IMR-90 (cell line): ENCODE measurements at regions not wholly inside any gene's neighbourhood (a gene's known extent, or its start where the extent isn't known, plus 50 kb on each side); places are given as distances from the start of the nearest gene placed in this dataset.

Experiments
- ATAC-seq: fragments of 200-7000 bp; cut with Tn5 transposase; 2 replicates; pipeline ENCODE4 v1.9.1; 2020; ENCODE audit warnings: low read depth, mild to moderate bottlenecking, moderate library complexity
- BruUV-seq: library from RNA; stranded (reverse); fragments of 400-500 nt; replicated peaks from 2 replicates; lab custom pipeline; 2021; lab: Mats Ljungman, UMichigan
- CTCF ChIA-PET: fragments of 300-600 bp; formaldehyde crosslinking; extraction: SDS; loops from one replicate; lab custom pipeline; 2021; ENCODE audit warnings: antibody characterized with exemption; lab: Yijun Ruan, JAX
- POLR2A ChIA-PET: fragments of 300-600 bp; sonication (Branson Sonifier 250); formaldehyde crosslinking; loops from one replicate; lab custom pipeline; 2022; ENCODE audit warnings: antibody characterized with exemption; ENCODE audit not compliant: unreplicated experiment; lab: Charles Lee
- DNase-seq: peaks from one replicate; pipeline ENCODE4 v3.0.0; 2013
- H2AFZ ChIP-seq: replicated peaks from 2 replicates; pipeline ENCODE3; 2013; ENCODE audit warnings: low read length, mild to moderate bottlenecking; ENCODE audit not compliant: poor library complexity
- H2AK5ac ChIP-seq: 2 replicates; pipeline ENCODE4 v1.6.1; 2013; ENCODE audit warnings: low read depth, low read length, inconsistent platforms
- H2AK9ac ChIP-seq: replicated peaks from 2 replicates; pipeline ENCODE3; 2013; ENCODE audit warnings: mild to moderate bottlenecking, low read depth, low read length, moderate library complexity; ENCODE audit not compliant: poor library complexity
- H2BK120ac ChIP-seq: 2 replicates; pipeline ENCODE4 v1.6.1; 2013; ENCODE audit warnings: low read depth, low read length, inconsistent platforms
- H2BK15ac ChIP-seq: 3 replicates; pipeline ENCODE4 v1.6.1; 2013; ENCODE audit warnings: low read depth, low read length, inconsistent platforms
- H2BK20ac ChIP-seq: 2 replicates; pipeline ENCODE4 v1.6.1; 2013; ENCODE audit warnings: low read depth, mild to moderate bottlenecking, inconsistent platforms, low read length, moderate library complexity
- H2BK5ac ChIP-seq: 2 replicates; pipeline ENCODE4 v1.6.1; 2013; ENCODE audit warnings: mild to moderate bottlenecking, low read depth, low read length, inconsistent platforms; ENCODE audit not compliant: poor library complexity, severe bottlenecking
- H3K14ac ChIP-seq: replicated peaks from 2 replicates; pipeline ENCODE4 v1.6.1; 2013; ENCODE audit warnings: low read depth, low read length, inconsistent platforms
- H3K18ac ChIP-seq: 2 replicates; pipeline ENCODE4 v1.6.1; 2013; ENCODE audit warnings: low read depth, low read length, control low read depth
- H3K23ac ChIP-seq: 2 replicates; pipeline ENCODE4 v1.6.1; 2013; ENCODE audit warnings: low read depth, low read length, inconsistent platforms
- H3K27ac ChIP-seq: 2 replicates; pipeline ENCODE4 v1.5.1; 2013; ENCODE audit warnings: mild to moderate bottlenecking, control low read depth, low read length; ENCODE audit not compliant: insufficient read depth
- H3K27me3 ChIP-seq: 2 replicates; pipeline ENCODE4 v1.6.1; 2013; ENCODE audit warnings: low read length; ENCODE audit not compliant: control insufficient read depth, insufficient read depth
- H3K36me3 ChIP-seq: 2 replicates; pipeline ENCODE4 v1.6.1; 2013; ENCODE audit warnings: low read length, mixed read lengths; ENCODE audit not compliant: control insufficient read depth, insufficient read depth
- H3K4ac ChIP-seq: 2 replicates; pipeline ENCODE4 v1.6.1; 2013; ENCODE audit warnings: low read depth, low read length, inconsistent platforms
- H3K4me1 ChIP-seq: 2 replicates; pipeline ENCODE4 v1.6.1; 2013; ENCODE audit warnings: low read length, mixed read lengths; ENCODE audit not compliant: control insufficient read depth, insufficient read depth
- H3K4me2 ChIP-seq: 2 replicates; pipeline ENCODE4 v1.6.1; 2013; ENCODE audit warnings: low read depth, mild to moderate bottlenecking, control low read depth, low read length, moderate library complexity
- H3K4me3 ChIP-seq: 2 replicates; pipeline ENCODE4 v1.5.1; 2013; ENCODE audit warnings: low read depth, mild to moderate bottlenecking, control low read depth, low read length, moderate library complexity; ENCODE audit not compliant: insufficient read depth
- H3K56ac ChIP-seq: 2 replicates; pipeline ENCODE4 v1.6.1; 2013; ENCODE audit warnings: low read length, inconsistent platforms; ENCODE audit not compliant: insufficient read depth; ENCODE audit errors: extremely low read depth
- H3K79me1 ChIP-seq, 2 experiments: 2 replicates each; pipeline ENCODE4 v1.6.1; 2013; ENCODE audit warnings: low read length in 2 of 2, inconsistent platforms in 1 of 2, low read depth in 1 of 2
- H3K9ac ChIP-seq: 2 replicates; pipeline ENCODE4 v1.6.1; 2013; ENCODE audit warnings: low read depth, low read length, control low read depth
- H3K9me1 ChIP-seq: 2 replicates; pipeline ENCODE4 v1.6.1; 2013; ENCODE audit warnings: low read length, inconsistent platforms; ENCODE audit not compliant: insufficient read depth
- H3K9me3 ChIP-seq: 2 replicates; pipeline ENCODE4 v1.6.1; 2013; ENCODE audit warnings: low read length; ENCODE audit not compliant: control insufficient read depth, insufficient read depth
- H4K20me1 ChIP-seq: 2 replicates; pipeline ENCODE4 v1.6.1; 2013; ENCODE audit warnings: low read length, inconsistent platforms; ENCODE audit not compliant: insufficient read depth
- H4K5ac ChIP-seq: 2 replicates; pipeline ENCODE4 v1.6.1; 2013; ENCODE audit warnings: mild to moderate bottlenecking, low read depth, low read length, control low read depth
- H4K8ac ChIP-seq, 2 experiments: 2 replicates each; pipeline ENCODE4 v1.6.1; 2013; ENCODE audit warnings: low read depth in 2 of 2, low read length in 2 of 2, control low read depth in 1 of 2, inconsistent platforms in 1 of 2
- H4K91ac ChIP-seq: 2 replicates; pipeline ENCODE4 v1.6.1; 2013; ENCODE audit warnings: low read depth, low read length, inconsistent platforms; ENCODE audit not compliant: insufficient read depth
- CHD1 ChIP-seq: IDR thresholded peaks from 2 replicates; pipeline ENCODE4 v1.6.1; 2012; ENCODE audit warnings: low read depth, low read length, improper control_type of control experiment
- SMC3 ChIP-seq: fragments of 150-350 bp; IDR thresholded peaks from 2 replicates; pipeline ENCODE4 v1.6.1; 2016; ENCODE audit warnings: low read depth, mild to moderate bottlenecking, antibody characterized with exemption, low read length, moderate library complexity
- WGBS, 2 experiments: methylation state at CpG; one replicate each; pipeline versions ENCODE4 v1.1.5 to v1.1.7; 2013; ENCODE audit warnings: missing lambda C conversion rate in 2 of 2; ENCODE audit not compliant: insufficient read length in 1 of 2; ENCODE audit errors: extremely low coverage in 2 of 2; 5-methylcytosine and 5-hydroxymethylcytosine counted together
- dilution Hi-C: fragments of 300-500 bp; cut with HindIII; formaldehyde crosslinking; loops from one replicate; pipeline ENCODE4 v1.14.3; 2018; ENCODE audit warnings: low sequenced_read_pairs; ENCODE audit not compliant: unreplicated experiment
- in situ Hi-C: fragments of 300-500 bp; cut with MboI; formaldehyde crosslinking; loops from 3 replicates; pipeline ENCODE4 v1.14.3; 2019; ENCODE audit warnings: low sequenced_read_pairs, inconsistent platforms, mixed read lengths
- intact Hi-C: fragments of 100-400 bp; cut with micrococcal nuclease; formaldehyde crosslinking; loops from 2 replicates; pipeline ENCODE4 v1.10.0; 2022

GRCh38 chr5:164860896-164861295, 1355.5 kb downstream of the MAT2B start:
- Histone ChIP-seq H3K18ac (no peak overlapping the region), H2AK5ac (no peak overlapping the region), H2BK5ac (no peak overlapping the region), H3K9me1 (no peaks in the 10 kb centered on the region), H4K91ac (no peak overlapping the region), H2BK15ac (no peak overlapping the region), H3K56ac (no peak overlapping the region), H3K4ac (no peak overlapping the region), H3K36me3 (no peaks in the 10 kb centered on the region), H3K79me1 (no peaks in the 10 kb centered on the region), H3K23ac (no peak overlapping the region), H3K4me1 (no peaks in the 10 kb centered on the region), H4K8ac (no peak overlapping the region), H3K4me3 (no peak overlapping the region), H4K5ac (no peak overlapping the region), H3K27me3 (no peaks in the 10 kb centered on the region), H3K27ac (no peak overlapping the region), H2AK9ac (no peak overlapping the region), H3K9me3 (0 out of 2 replicates have a peak, but pooled peaks cover 2% of the 10 kb centered on the region), H2AFZ (no peak overlapping the region), H3K4me2 (no peak overlapping the region), H2BK20ac (no peak overlapping the region), H3K14ac (no peak overlapping the region), H2BK120ac (no peak overlapping the region), H4K20me1 (no peaks in the 10 kb centered on the region), H3K9ac (no peak overlapping the region)
- intact Hi-C loops (no loop called here), dilution Hi-C loops (no loop called here), in situ Hi-C loops (no loop called here)
- CTCF ChIA-PET = no interaction called here
- no peak for DNase-seq
- ATAC-seq = no peak
- no CpG with 5 or more reads among the region's 2 CpGs for WGBS, 2 experiments
- POLR2A ChIA-PET = no interaction called here
- BruUV-seq = no TSS peak
- TF ChIP-seq CHD1 (no peak), SMC3 (no peak)
